AG20443 (cell line): ENCODE measurements at regions not wholly inside any gene's neighbourhood (a gene's known extent, or its start where the extent isn't known, plus 50 kb on each side); places are given as distances from the start of the nearest gene placed in this dataset.

Experiments used
- DNase-seq: peaks from one replicate; pipeline ENCODE4 v3.0.0; 2012; ENCODE audit warnings: low spot score, mixed read lengths

GRCh38 chr3:186487819-186488218, 56.4 kb downstream of the CRYGS start:
- no peak for DNase-seq

GRCh38 chr3:186487037-186487436, 57.1 kb downstream of the CRYGS start:
- DNase-seq: no peak

DNA sequence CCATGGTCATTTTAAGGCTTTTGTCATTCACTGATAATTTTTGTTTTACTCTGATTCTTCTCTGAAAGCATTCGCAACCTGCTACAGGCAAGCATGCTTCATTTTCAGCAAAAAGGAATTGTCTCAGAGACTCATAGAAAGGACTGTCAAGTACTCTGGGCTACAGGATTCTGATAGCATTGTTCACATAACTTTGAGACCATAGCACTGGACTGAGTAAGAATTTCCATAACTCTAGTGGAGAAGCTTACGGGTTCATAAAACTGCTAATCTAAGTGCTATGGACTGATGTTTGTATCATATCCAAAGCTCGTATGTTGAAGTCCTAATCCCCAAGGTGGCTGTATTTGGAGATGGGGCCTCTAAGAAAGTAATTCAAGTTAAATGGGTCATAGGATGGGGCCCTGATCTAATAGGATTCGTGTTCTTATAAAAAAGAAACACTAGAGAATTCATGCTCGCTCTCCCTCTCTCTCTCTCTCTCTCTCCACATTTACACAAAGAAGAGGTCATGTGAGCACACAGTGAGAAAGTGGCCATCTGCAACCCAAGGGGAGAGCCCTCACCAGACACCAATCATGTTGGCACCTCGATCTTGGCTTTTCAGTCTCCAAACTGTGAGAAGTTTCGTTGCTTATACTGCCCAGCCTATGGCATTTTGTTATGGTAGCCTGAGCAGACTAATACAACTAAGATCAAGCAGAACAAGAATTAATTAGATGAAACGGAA, 60.4 kb downstream of the CRYGS start:
- no peak for DNase-seq

DNA sequence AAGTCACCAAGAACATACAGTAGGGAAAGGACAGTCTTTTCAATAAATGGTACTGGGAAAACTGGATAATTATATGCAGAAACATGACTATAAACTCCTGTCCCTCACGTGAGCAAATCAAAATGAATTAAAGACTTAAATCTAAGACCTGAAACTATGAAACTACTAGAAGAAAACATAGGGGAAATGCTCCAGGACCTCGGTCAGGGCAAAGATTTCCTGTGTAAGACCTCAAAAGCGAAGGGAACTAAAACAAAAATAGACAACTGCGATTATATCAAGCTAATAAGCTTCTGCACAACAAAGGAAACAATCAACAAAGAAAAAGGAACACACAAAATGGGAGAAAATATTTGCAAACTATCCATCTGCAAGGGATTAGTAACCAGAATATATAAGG, 62.7 kb downstream of the CRYGS start:
- DNase-seq: no peak

DNA sequence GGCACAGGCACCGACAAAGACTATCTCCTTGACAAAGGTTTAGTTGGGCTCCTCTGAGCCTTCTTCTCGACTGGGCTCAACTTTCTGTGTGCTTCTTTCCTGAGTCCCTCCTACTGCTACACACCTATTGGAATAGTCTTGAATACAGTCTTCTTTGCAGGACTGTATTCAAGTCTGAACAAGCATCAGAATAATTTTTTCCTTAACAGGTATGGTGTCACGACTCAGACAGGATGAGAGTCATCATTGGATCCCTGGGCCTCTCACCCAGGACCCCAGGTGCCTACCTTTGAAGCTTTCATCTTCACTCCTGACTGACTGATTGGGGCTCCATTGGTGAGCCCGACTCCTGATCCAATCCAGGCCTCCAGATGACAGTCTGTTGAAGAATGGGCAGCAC, 66.3 kb downstream of the CRYGS start:
- DNase-seq: no peak

DNA sequence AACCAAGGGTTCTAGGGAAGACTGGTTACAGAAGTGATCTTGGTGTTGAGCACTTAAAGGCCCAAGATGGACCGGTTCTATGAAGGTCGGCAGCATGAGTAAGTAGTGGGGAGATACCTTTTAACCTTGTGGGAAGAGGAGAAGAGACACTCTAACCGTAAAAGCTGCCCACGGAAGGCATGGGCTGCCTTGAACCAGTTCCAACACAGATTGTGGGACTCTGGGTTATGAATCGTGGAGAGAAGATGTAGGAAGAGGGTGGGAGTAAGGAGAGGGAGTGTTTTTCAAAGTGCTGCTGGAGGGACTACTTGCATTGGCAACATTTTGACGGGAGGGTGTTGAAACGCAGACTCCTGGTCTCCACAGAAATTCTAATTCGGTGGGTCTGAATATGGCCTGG, 67.1 kb downstream of the CRYGS start:
- no peak for DNase-seq

- DNase-seq: no peak
Observed at GRCh38 chr3:186476541-186476940, 67.6 kb downstream of the CRYGS start.

GRCh38 chr3:186476044-186476468, 68.1 kb downstream of the CRYGS start:
- no peak for DNase-seq

GRCh38 chr3:186473166-186473565, 71.0 kb downstream of the CRYGS start:
- no peak for DNase-seq

DNA sequence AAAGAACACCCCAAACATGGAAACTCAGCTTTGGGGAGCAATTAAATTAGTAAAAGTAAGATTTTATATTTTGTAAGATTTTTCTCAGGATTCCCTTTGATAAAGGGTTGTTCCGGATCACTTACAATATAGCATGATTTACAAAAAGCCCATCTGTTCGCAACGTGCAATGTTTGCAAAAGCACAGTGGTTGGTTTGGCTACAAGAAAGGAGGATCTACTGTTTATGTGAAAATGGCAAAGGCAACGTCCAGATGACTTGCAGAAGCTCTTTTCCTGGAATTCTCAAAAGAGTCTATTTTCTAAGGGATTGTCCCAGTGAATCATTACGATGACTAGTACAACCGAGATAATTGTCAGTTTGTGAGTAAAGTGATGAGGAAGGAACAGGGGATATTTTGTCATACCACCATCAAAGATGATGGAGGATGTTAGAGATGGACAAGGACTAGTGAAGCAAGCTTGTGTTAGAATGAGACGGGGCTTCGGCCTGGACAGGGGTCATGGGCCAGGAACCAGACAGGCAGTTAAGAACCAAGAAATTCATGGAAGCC, 71.6 kb downstream of the CRYGS start:
- DNase-seq: no peak

- no peak for DNase-seq
Observed at GRCh38 chr3:186471771-186472170, 72.4 kb downstream of the CRYGS start.

DNA sequence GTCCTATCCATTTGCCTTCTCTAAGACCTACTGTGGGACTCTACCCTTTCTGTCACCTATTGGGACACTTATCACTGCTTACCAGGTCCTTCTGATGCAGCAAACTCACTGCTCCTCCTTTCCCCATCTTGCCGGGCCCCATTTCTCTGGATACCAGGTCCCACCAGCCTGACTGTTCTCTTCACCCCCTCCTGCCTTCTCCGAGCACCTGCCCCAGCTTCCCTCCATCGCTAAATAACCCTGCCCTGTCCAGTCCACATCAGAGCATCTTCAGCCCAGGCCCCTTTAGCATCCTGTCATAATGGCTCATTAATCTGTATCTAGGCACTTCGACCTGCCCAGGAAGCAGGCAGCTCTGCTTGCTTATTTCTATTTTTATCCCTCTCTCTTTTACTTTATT, 74.7 kb downstream of the CRYGS start:
- no peak for DNase-seq

DNA sequence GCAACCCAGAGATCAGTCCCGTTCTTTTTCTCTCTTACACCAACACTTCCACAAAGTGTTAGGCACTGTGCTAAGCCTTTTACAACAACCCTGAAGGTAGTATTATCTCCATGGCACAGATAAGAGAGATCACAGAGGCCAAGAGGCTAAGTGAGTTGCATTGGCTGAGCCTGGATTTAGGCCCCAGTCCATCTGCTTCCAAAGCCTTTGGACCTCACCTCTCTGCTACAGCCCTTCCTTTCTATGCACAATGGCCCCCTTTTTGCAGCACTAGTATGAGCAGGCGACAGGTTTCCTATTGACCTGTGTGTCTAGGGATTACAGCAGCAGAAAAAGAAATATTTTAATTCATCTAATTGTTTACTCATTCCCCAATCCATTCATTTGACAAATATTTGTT, 76.2 kb downstream of the CRYGS start:
- DNase-seq: no peak

- DNase-seq: no peak
Observed at GRCh38 chr3:186466391-186466974, 77.7 kb downstream of the CRYGS start.

DNA sequence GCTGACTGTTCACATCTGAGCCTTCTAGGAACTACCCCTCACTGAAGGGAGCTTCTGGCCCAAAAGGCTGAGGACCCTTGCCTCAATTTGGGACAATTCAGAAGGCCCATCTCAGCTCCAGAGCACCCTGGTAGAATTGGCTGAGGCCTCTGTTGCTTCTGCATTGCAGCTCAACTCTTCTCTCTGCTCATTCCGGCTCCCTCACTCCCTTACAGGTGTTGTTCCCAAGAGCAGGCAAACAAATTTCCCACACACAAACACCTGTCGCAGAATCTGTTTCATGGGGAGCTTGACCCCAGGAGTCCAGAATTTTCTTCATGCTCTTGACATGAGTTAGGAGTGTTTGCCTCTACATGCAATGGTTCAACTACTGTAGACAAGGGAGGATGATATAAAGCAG, 78.7 kb downstream of the CRYGS start:
- no peak for DNase-seq

- no peak for DNase-seq
Observed at GRCh38 chr3:186464424-186465093, 79.6 kb downstream of the CRYGS start.

DNA sequence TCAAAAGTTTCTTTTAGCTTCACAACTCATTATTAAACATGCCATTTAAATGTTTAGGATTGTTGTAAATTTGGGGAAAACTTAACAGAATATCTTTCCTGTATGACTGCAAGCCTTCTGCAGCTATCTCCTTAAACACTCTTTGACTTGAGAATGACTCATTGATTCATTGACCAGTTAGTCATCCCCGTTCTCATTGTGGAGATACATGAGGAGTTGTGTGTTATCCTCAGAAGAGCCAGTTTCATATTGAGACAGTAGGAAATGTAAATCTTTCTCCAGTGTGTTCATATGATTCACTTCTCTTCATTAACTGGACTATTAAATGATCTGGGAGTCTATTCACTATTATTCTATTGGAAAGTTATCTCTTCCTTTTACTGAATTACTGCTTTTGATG, 83.0 kb downstream of the CRYGS start:
- DNase-seq: peak; percentile 38

DNA sequence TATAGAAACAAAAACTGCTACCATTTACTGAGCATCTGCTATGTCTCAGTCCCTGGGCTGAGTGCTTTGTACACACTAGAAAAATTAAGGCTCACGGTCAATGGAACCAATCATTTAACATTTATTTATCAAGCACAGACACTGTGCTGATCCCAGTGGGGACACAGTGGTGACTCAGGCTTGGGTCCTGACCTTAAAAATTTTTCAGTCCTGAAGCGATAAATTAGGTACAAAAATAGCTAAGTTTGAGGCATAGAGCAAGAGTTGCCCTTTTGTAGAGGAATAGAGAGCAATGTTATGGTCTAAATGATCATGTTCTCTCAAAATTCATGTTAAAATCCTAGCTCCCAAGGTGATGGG, 85.1 kb downstream of the CRYGS start:
- no peak for DNase-seq

DNA sequence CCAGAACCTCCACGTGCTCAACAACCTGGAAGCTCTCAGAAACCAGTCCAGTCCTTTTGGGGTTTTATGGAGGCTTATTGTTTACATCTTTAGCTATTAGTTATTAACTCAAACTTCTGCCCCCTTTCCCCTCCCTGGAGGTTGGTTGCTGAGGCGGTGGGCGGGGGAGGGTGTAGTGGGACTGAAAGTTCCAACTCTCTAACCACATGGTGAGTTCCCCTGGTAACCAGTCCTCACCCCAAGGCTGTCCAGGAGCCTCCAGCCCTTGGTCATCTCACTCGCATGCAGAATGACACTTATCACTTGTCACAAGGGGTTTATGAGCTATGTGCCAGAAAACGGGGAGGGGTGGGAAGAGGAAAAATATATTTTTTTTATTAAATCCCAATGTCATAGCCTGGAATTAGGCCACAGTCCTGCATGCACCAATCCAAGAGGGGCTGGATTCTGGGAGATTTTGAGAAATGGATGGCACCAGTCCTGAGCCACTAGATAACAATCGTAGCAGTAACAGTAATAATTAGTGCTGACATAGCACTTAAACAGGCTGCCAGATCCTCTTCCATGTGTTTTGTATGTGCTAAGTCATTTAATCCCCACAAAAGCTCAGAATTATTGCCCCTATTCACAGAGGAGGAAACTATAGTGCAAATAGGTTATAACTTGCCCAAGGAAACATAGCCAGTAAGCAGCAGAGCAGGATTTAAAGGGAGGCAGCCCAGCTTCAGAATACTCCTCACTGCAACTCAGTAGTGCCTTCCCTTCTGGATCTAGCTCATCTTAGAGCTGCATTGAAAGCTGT, 85.7 kb downstream of the CRYGS start:
- no peak for DNase-seq

DNA sequence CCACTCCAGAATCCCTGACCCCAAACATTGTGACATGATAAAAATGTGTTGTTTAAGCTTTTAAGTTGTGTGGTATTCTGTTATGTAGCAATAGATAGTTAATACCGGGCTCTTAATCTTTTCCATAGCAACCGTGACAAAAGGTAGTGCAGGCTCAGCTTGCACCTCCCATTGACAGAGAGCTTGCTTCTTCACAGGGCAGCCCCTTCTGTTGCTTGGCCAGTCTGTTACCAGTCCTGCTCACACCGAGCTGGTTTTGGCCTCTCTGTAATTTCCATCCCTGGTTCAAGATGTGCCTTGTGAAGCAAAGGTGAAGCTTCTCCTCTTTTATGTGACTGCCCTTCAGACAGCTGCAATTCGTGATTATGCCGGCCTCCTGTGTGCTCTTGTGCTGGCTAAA, 86.9 kb downstream of the CRYGS start:
- no peak for DNase-seq

- DNase-seq: no peak
Observed at GRCh38 chr3:186456731-186457191, 87.4 kb downstream of the CRYGS start.
